ENCODE measurements at regions not wholly inside any gene's neighbourhood (a gene's known extent, or its start where the extent isn't known, plus 50 kb on each side); places are given as distances from the start of the nearest gene placed in this dataset.
A peak's percentile ranks its signal among the peaks of the same experiment; 100 is the strongest.
"Not testable (repeated sequence)": the region's sequence is repeated elsewhere in the genome, so short reads cannot be mapped to it uniquely, and the experiment has no call there.

DNA sequence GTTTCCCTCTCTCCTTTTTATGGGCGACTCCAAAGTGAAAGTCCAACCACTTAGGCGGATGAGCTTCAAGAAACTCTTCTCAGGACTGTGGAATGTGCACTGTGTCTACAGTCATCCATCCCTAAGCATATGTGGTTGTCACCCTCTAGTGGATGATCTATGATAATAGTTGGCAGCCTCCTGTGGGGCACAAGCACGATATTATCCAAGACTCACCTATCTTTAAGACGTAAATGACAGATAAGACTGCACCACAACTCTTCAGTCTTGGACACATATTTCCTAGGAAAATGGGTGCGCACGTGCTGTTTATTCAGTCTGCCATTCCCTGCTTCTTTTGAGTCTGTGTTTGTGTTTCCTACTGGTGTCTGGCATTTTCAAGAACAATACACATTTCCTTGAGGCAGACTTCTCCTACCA, 145.5 kb upstream of the CTAGE1 start:
- Histone ChIP-seq H3K4me3 (no peak overlapping the region), H3K4me1 (replicated peaks in 1 of 2) (peaks cover 6% of the 10 kb centered on the region in 2 donors), H3K27ac (no peak overlapping the region)
- 0 to 67% (median 33%) methylated on average over 2 to 6 of the region's 6 CpGs; no CpG with 5 or more reads in 2 of the 10 experiments for WGBS, 10 experiments
- ATAC-seq (replicated peaks in 6 of 8): peak in 4 of 8 experiments; percentile 17 to 77 (median 56)
- in situ Hi-C loops (cut with MboI; ENCODE audit: low pct_unique_long_range_greater_than_20kb in 2 of 9, low sequenced_read_pairs in 9 of 9, unreplicated experiment in 9 of 9): loop anchor here in 4 of 9 experiments (10.0 to 25.0 kb wide), 3 partner anchors 398 to 651 kb away; partner anchors contain the start of gene GATA6 (in 3 of the 4)

DNA sequence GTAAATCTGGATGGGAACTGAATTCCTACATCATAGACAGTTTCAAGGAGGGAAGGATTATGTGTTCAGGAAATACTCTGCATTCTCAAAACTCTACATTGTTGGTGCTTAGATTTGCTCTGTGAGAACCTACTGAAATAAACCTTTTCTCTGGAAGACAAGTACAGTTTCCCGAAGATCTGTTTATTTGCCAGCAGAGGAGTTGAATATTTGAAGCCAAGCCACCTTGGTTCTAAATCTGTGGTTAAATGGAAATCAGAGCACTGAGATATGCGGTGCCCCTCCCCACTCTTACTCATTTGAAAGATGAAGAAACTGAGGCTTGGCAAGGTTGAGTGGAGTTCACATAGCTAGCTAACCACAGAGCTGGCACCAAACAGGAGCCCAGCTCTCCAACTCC, 146.3 kb upstream of the CTAGE1 start:
- peaks cover 6% of the 10 kb centered on the region in 2 donors for H3K4me1 ChIP-seq (replicated peaks in 1 of 2)
- no peak overlapping the region for H3K4me3 ChIP-seq
- ATAC-seq (replicated peaks in 6 of 8): peak in 1 of 8 experiments; percentile 3
- WGBS, 10 experiments: 48 to 100% (median 85%) methylated on average over 1 to 2 of the region's 2 CpGs; no CpG with 5 or more reads in 2 of the 10 experiments
- in situ Hi-C loops (cut with MboI; ENCODE audit: low pct_unique_long_range_greater_than_20kb in 2 of 9, low sequenced_read_pairs in 9 of 9, unreplicated experiment in 9 of 9): loop anchor here in 4 of 9 experiments (10.0 to 25.0 kb wide), 3 partner anchors 399 to 652 kb away; partner anchors contain the start of gene GATA6 (in 3 of the 4)
- no peak overlapping the region for H3K27ac ChIP-seq

DNA sequence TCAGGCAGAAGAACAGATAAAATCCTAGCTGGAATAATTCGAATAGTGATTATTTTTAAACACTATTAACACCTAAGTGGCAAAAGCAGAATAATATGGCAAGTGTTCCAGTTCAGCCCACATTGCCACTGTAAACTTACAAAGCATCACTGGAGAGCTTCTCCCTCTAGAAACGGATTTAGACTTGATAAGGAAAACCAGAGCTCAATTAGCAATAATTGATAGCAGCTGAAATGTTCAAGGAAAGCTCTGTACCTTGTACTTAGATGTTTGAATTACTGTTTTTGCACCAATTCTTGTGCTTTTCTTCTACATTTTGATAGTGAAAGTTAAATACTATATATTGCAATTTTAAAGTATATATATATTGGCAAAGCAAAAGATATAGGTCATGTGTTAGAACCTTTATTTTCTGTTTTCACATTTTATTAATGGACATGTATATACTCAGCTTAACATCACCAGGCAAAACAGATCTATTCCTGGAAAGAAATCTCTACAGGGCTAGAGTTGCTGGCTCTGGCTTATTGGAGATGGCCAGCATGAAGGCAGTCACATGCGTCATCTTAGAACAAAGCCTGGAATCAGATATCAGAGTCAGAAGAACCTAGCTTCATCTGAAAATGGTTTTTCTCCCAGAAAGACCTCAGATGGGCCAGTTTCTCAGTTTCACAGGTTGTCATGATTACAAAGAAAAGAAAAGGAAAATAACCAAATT, 149.1 kb upstream of the CTAGE1 start:
- in situ Hi-C loops (cut with MboI; ENCODE audit: low pct_unique_long_range_greater_than_20kb in 2 of 9, low sequenced_read_pairs in 9 of 9, unreplicated experiment in 9 of 9): loop anchor here in 4 of 9 experiments (10.0 to 25.0 kb wide), 3 partner anchors 402 to 655 kb away; partner anchors contain the start of gene GATA6 (in 3 of the 4)
- no peaks in the 10 kb centered on the region for H3K4me1 ChIP-seq (replicated peaks in 1 of 2)
- H3K4me3 ChIP-seq: no peak overlapping the region
- no peak for ATAC-seq (replicated peaks in 6 of 8)
- H3K27ac ChIP-seq: no peak overlapping the region
- 17 to 100% (median 80%) methylated on average over 1 to 3 of the region's 3 CpGs; no CpG with 5 or more reads in 1 of the 10 experiments for WGBS, 10 experiments

DNA sequence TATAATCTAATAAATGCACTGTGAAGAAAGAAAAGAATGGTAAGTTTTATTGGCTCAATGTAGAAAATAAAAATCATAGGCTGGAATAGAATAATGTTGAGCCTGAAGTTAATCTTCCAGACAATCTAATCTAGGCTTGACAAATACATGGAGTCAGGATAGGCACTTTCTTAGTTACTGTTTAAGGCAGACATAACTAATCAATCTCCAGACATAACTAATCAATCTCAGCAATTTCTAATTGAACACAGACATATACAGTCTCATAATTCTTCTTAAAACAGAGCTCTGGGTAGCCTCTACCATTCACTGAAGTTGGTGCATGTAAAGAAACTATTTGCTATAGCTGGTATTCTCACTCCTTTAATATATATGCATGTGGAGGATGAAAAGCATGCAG, 150.1 kb upstream of the CTAGE1 start:
- no peak for ATAC-seq (replicated peaks in 6 of 8)
- in situ Hi-C loops (cut with MboI; ENCODE audit: low pct_unique_long_range_greater_than_20kb in 2 of 9, low sequenced_read_pairs in 9 of 9, unreplicated experiment in 9 of 9): loop anchor here in 4 of 9 experiments (10.0 to 25.0 kb wide), 3 partner anchors 403 to 655 kb away; partner anchors contain the start of gene GATA6 (in 3 of the 4)

DNA sequence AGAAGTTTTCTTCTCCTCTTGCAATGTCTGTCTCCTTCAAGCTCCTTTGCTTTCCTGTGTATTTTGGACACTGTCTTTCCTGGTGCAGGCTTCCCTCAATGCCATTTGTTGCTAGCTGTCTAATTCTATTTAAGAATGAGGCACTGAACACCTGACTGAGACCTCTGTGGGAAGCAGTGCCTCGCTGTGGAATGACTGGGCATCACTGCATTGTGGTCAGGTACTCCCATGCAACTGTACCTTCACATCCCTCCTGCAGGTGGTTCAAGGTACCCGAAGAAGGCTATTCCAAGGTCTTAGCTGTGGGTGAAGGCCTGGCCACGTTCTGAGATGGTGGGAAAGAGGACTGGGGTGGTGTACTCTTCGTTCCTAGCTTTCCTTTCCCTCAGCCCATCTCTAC, 152.8 kb upstream of the CTAGE1 start:
- Histone ChIP-seq H3K27ac (no peak overlapping the region), H3K4me1 (replicated peaks in 1 of 2) (no peaks in the 10 kb centered on the region), H3K4me3 (no peak overlapping the region)
- WGBS, 10 experiments: 0 to 85% (median 31%) methylated on average over 1 to 4 of the region's 4 CpGs; no CpG with 5 or more reads in 2 of the 10 experiments
- ATAC-seq (replicated peaks in 6 of 8): no peak
- in situ Hi-C loops (cut with MboI; ENCODE audit: low pct_unique_long_range_greater_than_20kb in 2 of 9, low sequenced_read_pairs in 9 of 9, unreplicated experiment in 9 of 9): loop anchor here in 3 of 9 experiments (25.0 kb wide), 2 partner anchors 408 to 658 kb away; partner anchors contain the start of gene GATA6 (in 2 of the 3)

More for the DNA sequence above, 150.1 kb upstream of the CTAGE1 start:
- H3K4me1 ChIP-seq (replicated peaks in 1 of 2): no peaks in the 10 kb centered on the region
- H3K27ac ChIP-seq: no peak overlapping the region
- H3K4me3 ChIP-seq: no peak overlapping the region

DNA sequence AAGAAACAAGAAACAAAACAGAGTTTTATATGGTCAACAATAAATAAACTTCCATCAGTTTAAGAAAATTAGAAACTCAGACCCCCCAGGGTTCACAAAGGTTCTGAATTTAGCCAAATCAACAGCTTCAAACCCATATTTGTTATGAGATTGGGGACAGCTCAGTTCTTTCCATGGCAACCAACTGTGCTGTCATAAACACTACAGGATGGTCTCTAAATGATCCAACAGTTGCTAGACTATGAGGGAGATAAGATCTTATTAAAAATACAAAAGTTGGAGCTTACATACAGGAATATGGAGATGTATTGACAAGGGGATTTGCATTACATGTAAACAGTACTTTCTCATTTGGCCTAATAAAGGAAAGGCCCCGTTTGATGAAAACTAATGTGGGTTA, 154.6 kb upstream of the CTAGE1 start:
- H3K27ac ChIP-seq: no peak overlapping the region
- peak in 2 of 8 experiments; percentile 60 to 66 for ATAC-seq (replicated peaks in 6 of 8)
- in situ Hi-C loops (cut with MboI; ENCODE audit: low pct_unique_long_range_greater_than_20kb in 2 of 9, low sequenced_read_pairs in 9 of 9, unreplicated experiment in 9 of 9): loop anchor here in 3 of 9 experiments (25.0 kb wide), 2 partner anchors 410 to 660 kb away; partner anchors contain the start of gene GATA6 (in 2 of the 3)
- no peak overlapping the region for H3K4me3 ChIP-seq
- H3K4me1 ChIP-seq (replicated peaks in 1 of 2): no peaks in the 10 kb centered on the region
- WGBS, 10 experiments: 0 to 100% (median 63%) methylated on average over 1 of the region's 1 CpG; no CpG with 5 or more reads in 2 of the 10 experiments

- 28 to 100% (median 76%) methylated on average over 1 to 5 of the region's 5 CpGs for WGBS, 10 experiments
- H3K27ac ChIP-seq: no peak overlapping the region
- H3K4me1 ChIP-seq (replicated peaks in 1 of 2): no peaks in the 10 kb centered on the region
- no peak for ATAC-seq (replicated peaks in 6 of 8)
- in situ Hi-C loops (cut with MboI; ENCODE audit: low pct_unique_long_range_greater_than_20kb in 2 of 9, low sequenced_read_pairs in 9 of 9, unreplicated experiment in 9 of 9): no loop called here
- no peak overlapping the region for H3K4me3 ChIP-seq
Observed at GRCh38 chr18:22579271-22579670, 161.6 kb upstream of the CTAGE1 start.

- ATAC-seq (replicated peaks in 6 of 8): no peak
- in situ Hi-C loops (cut with MboI; ENCODE audit: low pct_unique_long_range_greater_than_20kb in 2 of 9, low sequenced_read_pairs in 9 of 9, unreplicated experiment in 9 of 9): no loop called here
- 5 to 100% (median 98%) methylated on average over 1 of the region's 1 CpG for WGBS, 10 experiments
- H3K4me1 ChIP-seq (replicated peaks in 1 of 2): no peaks in the 10 kb centered on the region
- no peak overlapping the region for H3K4me3 ChIP-seq
- no peak overlapping the region for H3K27ac ChIP-seq
Observed at GRCh38 chr18:22585333-22585732, 167.6 kb upstream of the CTAGE1 start.

DNA sequence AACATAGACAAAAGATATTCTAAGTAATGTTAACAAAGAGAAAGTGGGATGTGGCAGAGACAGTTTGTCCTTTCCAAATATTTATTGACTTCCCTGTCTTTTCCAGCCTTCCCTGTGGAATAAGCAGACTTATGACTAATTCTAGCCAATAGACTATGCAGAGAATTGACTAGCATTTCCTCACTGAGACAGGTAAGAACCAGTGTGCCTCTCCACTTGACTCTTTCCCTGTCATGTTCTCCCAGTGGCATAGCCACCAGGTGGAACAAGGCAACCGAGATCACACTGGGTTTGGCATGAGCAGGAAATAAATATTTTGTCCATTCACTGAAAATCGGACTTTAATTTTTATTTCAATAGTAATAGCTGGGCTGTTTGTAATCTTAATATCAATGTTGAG, 168.1 kb upstream of the CTAGE1 start:
- in situ Hi-C loops (cut with MboI; ENCODE audit: low pct_unique_long_range_greater_than_20kb in 2 of 9, low sequenced_read_pairs in 9 of 9, unreplicated experiment in 9 of 9): no loop called here
- H3K4me1 ChIP-seq (replicated peaks in 1 of 2): no peaks in the 10 kb centered on the region
- no peak overlapping the region for H3K4me3 ChIP-seq
- no peak for ATAC-seq (replicated peaks in 6 of 8)
- WGBS, 10 experiments: 0 to 100% (median 51%) methylated on average over 1 to 2 of the region's 2 CpGs; no CpG with 5 or more reads in 2 of the 10 experiments
- H3K27ac ChIP-seq: no peak overlapping the region

- H3K27ac ChIP-seq: no peak overlapping the region
- in situ Hi-C loops (cut with MboI; ENCODE audit: low pct_unique_long_range_greater_than_20kb in 2 of 9, low sequenced_read_pairs in 9 of 9, unreplicated experiment in 9 of 9): loop anchor here in 1 of 9 experiments (10.0 kb wide), 1 partner anchor 64 kb away; no protein-coding TSS in a partner anchor
- WGBS, 10 experiments: 0 to 73% (median 39%) methylated on average over 1 of the region's 1 CpG; no CpG with 5 or more reads in 6 of the 10 experiments
- ATAC-seq (replicated peaks in 6 of 8): peak in 2 of 8 experiments; percentile 75 to 79
- H3K4me3 ChIP-seq: no peak overlapping the region
- no peaks in the 10 kb centered on the region for H3K4me1 ChIP-seq (replicated peaks in 1 of 2)
Observed at GRCh38 chr18:22591222-22591621, 173.5 kb upstream of the CTAGE1 start.

DNA sequence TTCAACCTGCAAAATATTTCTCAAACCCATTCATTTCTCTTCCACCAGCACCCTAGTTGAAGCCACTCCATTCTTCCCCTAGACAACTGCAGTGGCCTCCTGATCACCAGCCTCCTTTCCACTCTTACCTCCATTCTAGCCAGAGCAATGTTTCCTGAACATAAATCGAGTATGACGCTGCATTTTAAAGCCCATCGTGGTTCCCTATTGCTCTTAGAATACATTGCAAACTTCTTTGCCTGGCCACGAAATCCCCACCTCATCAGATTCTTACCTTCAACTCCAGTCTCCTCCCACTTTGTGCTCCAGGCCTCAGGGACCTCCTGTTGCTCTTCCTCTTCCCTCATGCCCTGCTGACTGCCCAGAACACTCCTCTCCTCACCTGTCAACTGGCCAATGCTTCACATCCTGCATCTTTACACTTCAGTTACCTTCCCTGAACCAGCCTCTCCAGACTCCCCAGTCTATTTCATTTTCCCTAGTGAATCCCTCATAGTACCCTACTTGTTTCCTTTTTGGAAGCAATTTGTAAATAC, 176.5 kb upstream of the CTAGE1 start:
- 31 to 96% (median 53%) methylated on average over 2 to 4 of the region's 4 CpGs; no CpG with 5 or more reads in 4 of the 10 experiments for WGBS, 10 experiments
- H3K27ac ChIP-seq: no peak overlapping the region
- no peak overlapping the region for H3K4me3 ChIP-seq
- H3K4me1 ChIP-seq (replicated peaks in 1 of 2): no peaks in the 10 kb centered on the region
- in situ Hi-C loops (cut with MboI; ENCODE audit: low pct_unique_long_range_greater_than_20kb in 2 of 9, low sequenced_read_pairs in 9 of 9, unreplicated experiment in 9 of 9): loop anchor here in 1 of 9 experiments (10.0 kb wide), 1 partner anchor 61 kb away; no protein-coding TSS in a partner anchor
- no peak for ATAC-seq (replicated peaks in 6 of 8)

DNA sequence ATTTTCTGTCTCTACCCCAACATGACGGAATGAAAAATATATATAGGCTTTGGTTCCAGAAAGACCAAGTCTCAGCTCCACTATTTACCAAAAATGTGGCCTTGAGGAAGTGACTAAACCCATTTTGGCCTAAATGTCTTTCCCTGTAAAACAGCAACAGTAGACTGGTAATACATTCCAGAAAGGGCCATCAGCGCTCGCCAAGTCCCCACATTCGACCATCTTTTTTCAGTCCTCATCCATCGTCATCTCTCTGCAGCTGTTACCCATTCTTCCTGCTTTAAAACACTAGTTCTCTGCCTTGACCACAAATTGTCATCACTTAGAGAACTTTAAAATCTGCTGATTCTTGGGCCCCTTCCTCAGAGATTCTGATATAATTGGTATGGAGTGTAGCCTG, 183.8 kb upstream of the CTAGE1 start:
- ATAC-seq (replicated peaks in 6 of 8): no peak
- in situ Hi-C loops (cut with MboI; ENCODE audit: low pct_unique_long_range_greater_than_20kb in 2 of 9, low sequenced_read_pairs in 9 of 9, unreplicated experiment in 9 of 9): no loop called here
- Histone ChIP-seq H3K27ac (no peak overlapping the region), H3K4me3 (no peak overlapping the region), H3K4me1 (replicated peaks in 1 of 2) (no peaks in the 10 kb centered on the region)
- 14 to 94% (median 81%) methylated on average over 1 to 5 of the region's 5 CpGs for WGBS, 10 experiments

DNA sequence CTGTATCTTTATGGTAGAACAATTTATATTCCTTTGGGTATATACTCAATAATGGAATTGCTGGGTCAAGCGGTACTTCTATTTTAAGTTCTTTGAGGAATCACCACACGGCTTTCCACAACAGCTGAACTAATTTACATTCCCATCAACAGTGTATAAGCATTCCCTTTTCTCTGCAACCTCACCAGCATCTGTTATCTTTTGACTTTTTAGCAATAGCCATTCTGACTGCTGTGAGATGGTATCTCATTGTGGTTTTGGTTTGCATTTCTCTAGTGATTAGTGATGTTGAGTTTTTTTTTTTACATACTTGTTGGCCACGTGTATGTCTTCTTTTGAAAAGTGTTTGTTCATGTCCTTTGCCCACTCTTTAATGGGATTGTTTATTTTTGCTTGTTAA, 184.7 kb upstream of the CTAGE1 start:
- H3K4me3 ChIP-seq; H3K27ac ChIP-seq; in situ Hi-C loops (cut with MboI; ENCODE audit: low pct_unique_long_range_greater_than_20kb in 2 of 9, low sequenced_read_pairs in 9 of 9, unreplicated experiment in 9 of 9); ATAC-seq (replicated peaks in 6 of 8); H3K4me1 ChIP-seq (replicated peaks in 1 of 2): not testable (repeated sequence)
- 0 to 83% (median 49%) methylated on average over 1 to 3 of the region's 3 CpGs for WGBS, 10 experiments
